Inferior parietal cortex (tissue), 1 donor: ENCODE measurements at regions not wholly inside any gene's neighbourhood (a gene's known extent, or its start where the extent isn't known, plus 50 kb on each side); places are given as distances from the start of the nearest gene placed in this dataset.

ENCODE experiments used
- DNase-seq: peaks from one replicate; pipeline ENCODE4 v3.0.0-alpha.2; 2016; ENCODE audit errors: extremely low spot score

DNA sequence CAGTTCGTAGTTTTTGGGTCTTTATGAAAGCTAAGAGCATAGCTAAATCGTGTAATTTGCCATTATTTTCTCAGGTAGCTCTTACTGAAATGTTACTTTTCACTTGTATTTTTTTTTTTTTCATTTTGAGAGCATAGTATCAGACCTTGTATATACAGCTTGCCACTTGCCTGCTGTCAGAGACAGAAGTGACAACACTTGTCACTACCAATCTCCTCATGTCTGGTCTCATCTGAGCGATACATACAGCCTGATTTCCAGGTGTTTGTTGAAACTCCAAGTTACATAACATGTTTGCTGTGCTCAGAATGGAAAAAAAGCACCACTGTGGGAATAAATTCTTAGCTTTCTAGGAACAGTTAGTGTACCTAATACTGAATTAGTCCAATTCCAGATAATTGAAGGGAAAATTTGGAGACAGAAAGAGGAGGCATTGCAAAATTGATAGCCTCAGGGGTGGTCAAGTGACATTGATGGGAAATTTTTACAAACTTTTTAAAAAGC is 621.4 kb upstream of the PKN2 start:
- DNase-seq = no peak

DNA sequence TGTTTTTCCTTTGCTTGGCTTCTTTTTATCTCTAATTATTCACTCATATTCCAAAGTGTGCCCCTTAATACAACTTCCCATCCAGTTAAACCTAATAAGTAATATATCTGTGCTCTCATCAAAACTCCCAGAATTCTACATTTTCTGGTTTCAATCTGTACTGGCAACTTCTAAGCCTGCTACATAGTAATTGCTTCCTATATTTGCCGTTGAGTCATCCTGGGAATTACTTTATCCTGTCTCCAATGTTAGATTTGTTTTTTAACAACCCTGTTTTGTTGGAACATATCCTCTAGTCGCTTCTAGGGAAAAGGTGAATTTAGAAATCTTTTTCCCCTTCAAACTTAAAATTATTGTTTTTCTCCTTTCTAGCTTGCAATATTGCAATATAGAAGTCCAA is 620.5 kb upstream of the PKN2 start:
- no peak for DNase-seq

DNA sequence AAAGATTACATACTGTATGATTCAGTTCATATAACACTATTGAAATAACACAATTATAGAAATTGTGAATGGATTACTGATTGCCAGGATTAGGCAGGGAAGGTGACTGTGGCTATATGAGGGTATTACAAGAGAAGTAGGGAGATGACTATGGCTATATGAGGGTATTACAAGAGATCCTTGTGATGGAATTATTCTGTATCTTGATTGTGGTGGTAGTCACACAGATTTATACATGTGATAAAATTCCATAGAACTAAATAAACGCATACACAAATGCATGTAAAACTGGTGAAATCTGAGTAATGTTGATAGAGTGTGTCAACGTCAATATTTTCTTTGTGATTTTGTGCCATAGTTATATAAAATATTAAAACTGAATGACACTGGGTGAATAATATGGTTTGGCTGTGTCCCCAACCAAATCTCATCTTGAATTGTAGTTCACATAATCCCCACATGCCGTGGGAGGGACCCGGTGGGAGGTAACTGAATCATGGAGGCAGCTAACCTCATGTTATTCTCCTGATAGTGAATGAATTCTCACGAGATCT is 615.6 kb upstream of the PKN2 start:
- no peak for DNase-seq

DNA sequence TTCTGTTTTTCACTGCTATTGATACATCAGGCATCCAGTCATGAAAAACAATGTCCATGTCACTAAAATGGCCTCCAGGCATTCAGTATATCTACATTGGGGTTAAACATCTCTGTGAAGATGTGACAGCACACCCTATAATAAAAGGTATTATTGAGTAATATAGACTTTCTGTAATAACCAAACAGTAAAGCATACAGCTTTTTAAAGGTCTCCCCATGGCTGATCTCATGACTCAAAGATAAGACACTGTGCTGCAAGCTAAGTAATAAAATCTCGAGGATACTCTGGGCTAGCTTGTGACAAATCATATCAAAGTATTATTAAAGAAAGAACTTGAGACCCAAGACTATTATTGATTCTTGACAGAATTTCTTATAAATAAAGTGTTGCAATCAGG is 613.1 kb upstream of the PKN2 start:
- no peak for DNase-seq

DNA sequence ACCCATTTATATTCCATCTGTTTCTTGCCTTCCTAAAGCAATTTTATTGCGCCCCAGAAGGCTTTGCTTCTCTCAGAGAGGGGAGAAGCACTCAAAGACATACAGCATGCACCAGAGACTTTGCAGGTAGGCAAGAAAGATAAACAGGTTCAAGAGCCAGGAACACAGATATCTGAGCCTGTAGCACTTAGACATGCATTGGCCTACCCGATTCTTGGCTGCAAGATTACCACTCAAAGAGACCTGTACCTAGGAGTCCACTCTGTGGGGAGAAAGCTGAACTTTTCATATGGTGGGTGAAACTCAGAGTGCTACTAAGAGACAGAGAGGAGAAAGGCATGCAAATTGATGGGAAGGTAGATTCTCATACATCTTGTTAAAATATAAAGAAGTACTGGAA is 609.4 kb upstream of the PKN2 start:
- no peak for DNase-seq

DNA sequence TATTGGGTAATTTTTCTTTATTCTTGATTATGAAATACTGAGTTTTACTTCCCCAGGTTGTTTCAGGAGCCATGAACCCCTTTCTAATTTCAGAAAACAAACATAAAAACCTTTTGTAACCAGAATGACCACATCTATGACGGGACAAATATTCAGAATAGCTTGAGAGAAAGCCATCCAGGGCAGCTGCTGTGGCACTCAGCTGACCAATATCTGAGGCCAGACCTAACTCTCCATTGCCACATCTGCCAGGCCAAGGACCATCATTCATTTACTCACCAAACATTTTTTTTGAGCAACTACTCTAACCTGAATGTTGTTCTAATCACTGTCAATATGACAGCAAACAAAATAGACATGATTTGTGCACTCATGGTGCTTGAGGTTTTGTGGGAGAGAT is 608.3 kb upstream of the PKN2 start:
- no peak for DNase-seq

DNA sequence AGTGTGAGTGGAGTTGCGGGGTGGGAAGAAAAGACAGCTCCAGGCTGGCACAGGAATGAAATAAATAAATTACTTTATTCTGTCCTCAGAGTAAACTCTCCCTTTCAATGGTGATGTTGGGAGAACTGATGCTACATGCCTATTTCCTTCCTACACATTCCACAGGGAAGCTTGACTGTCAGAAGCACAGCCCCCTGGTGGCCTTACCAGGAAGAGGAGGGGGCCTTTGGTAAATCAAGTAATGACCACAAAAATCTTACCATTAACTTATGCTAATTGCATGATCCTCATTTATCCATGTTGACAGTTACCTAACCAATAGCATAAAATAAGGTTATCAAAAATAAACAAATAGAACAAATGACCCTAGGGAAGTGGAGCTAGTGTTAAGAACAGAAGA is 605.0 kb upstream of the PKN2 start:
- no peak for DNase-seq

DNA sequence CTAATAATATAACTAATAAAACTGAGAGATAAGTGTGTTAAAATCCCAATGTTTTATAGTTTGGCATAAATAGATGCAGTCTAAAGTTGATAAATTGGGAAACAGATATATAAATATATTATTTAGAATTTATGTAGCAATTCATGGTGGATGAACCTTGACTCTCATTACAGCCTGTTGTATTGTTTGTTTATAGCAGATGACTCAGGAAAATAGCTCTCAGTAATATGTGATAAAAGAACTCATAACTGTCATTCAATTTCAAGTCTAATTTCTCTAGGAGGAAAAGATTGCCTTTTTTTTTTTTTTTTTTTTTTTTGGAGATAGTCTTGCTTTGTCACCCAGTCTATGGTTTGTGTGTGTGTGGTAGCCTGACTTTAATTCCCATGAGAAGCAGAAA is 603.2 kb upstream of the PKN2 start:
- no peak for DNase-seq

DNA sequence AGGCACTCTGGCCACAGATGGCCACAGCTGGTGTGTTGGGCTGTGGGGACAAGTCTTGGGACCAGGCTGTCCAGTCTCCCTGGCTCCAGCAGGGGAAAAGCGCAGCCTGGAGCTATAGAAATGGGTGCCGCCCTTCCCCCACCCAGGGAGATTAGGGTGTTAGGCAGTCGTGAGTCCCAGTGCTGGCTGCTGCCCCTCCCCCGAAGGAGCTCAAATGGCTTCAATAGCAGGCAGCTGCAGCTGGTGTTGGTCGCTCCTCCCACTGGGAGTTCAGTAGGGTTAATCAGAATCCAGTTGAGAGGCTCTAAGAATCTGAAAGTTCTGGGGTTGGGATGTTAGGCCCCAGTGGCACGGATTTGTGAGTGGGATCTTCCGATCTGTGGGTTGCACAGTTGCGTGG is 595.6 kb upstream of the PKN2 start:
- no peak for DNase-seq

DNA sequence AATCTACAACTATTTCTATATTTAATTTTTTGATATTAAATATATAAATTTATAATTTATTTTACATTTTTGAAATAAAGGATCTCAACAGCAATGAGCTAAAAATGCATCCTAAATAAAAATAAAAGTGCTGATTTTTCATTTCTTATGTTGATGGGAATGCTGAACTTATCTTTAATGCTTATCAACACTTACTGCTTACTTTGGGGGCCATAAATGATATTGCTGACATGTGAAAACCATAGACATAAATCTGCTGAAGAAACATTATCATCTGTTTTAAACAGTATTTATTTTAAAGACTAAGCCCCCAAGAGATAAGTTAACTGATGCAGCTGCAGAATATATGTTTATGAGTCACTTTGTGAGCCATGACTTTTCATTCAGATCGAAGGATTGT is 594.1 kb upstream of the PKN2 start:
- DNase-seq = no peak

DNA sequence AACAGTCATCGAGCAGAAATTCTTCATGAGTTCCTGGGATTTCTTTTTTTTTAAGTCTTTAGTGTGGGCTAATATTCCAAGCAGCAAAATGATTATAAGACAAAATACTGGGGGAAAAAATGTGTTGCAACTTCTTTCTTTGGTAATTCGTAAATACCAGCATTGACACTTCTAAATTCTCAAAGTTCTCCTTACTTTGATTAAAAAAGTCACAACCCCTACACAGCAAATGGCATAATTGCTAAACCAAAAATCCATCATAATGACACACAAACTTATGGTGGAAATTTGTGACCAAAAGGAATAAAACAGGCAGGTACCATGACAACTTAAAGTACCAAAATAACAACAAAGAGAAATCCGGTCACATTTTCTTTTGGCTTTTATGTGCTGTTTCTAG is 585.2 kb upstream of the PKN2 start:
- no peak for DNase-seq

DNA sequence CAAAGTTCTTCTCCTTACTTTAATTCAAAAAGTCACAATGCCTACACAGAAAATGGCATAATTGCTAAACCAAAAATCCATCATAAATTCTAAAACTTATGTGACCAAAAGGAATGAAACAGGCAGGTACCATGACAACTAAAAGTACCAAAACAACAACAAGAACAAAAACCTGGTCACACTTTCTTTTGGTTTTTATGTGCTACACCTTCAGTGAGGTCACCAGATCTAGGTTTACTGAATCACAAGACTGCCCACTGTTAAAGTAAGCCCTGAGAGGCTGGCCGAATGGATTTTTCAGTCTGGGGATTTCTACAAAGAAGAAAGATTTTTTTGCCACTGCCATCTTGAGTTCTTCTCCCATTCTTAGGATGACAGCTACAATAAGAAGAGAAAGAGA is 583.0 kb upstream of the PKN2 start:
- no peak for DNase-seq

DNA sequence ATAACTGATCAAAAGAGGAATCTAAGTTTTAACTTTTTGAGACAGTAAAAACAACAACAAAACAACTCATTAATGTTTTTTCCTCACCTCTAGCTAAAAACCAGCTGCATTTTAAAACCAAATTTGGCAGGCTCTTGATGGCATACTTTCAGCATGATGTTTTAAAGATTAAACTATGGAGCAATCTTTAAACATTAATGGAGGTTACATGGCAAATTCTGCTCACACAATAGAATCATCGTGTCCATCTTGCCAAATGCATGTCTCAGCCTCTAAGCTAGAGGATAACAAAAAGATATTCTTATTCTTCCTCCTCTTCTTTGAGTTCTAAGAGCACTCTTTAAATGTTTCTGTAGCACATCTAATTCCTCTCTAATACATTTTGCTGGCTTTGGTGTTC is 579.8 kb upstream of the PKN2 start:
- DNase-seq = no peak

DNA sequence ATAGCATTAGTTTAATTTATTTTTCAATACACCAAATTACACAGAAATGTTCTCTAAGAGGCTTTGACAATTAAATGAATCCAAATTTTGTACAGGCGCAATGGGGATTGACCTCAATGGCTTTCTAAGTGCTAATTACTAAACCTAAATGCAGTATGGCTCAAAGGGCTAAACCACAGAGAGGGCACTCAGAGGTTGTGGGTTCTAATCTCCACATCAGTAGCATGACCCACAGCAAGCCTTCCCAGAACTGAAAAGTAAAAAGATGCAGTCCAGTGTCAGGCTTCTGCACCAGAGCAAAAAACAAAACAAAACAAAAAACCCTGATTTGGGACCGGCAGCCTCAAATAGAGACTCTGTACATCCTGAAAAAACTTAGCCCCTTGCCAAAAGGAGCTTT is 579.2 kb upstream of the PKN2 start:
- DNase-seq = no peak

DNA sequence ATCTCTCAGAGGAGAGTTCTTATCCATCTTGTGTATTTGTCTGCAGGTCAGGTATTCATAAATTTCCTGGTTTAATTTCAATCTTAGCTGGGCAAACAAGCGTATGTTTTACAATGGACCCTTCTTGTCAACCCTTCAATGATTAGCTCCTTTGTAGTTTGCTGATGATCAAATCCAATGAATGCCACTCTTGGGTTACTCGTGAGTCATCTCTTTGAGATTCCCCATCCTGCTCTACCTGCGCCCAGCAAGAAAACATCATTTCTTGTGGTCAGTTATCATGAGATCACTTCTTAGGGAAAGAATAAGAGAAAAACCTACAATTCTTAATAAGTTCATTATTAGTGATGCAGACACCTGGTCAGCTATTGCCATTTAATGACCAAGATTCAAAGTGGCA is 572.3 kb upstream of the PKN2 start:
- no peak for DNase-seq

DNA sequence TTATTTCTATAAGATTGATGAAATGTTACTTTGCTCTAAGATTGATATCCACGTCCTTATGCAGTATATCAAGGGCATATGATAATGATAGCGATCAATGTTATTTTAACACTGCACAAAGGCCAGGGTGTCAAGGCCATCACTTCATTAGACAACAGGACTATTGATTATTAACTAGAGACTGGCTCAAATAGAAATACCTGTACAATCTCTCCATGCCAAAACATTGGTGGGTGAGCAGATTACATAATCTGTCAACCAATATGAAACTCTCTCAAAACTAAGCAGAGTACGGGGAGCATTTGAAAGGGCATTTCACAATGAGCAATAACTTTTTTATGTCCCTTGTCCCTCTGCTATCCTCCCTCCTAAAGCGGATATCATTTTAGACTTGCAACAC is 566.5 kb upstream of the PKN2 start:
- DNase-seq = no peak

DNA sequence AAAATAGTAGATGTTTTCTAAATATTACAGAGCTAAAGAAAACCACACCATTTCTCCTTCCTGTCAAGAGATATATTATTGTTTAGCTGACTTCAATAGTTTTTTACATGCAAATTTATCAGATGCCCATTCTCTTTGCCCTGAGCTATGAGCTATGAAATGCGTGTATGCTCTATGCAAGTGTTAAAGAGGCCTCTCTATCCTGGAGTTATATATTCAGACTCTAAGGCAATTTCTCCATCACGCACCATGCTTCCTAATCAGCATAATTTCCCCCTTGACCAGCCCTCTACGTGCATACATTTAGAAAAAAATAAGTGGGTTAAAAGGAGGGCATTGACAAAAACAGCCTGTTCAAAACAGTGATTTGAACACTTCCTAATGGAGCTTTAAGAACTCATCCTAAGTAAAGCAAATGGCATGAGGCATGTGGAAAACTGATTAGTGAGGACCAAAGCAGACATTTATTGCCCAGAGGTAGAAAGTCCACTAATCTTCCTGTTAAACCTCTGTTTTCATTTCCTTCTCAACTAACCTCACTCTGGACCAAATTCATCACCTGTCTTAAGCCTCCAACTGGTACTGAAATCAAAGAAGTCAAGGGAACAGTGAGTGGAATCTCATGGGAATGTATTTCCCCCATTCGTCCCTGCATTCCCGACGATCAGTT is 565.8 kb upstream of the PKN2 start:
- DNase-seq = no peak

DNA sequence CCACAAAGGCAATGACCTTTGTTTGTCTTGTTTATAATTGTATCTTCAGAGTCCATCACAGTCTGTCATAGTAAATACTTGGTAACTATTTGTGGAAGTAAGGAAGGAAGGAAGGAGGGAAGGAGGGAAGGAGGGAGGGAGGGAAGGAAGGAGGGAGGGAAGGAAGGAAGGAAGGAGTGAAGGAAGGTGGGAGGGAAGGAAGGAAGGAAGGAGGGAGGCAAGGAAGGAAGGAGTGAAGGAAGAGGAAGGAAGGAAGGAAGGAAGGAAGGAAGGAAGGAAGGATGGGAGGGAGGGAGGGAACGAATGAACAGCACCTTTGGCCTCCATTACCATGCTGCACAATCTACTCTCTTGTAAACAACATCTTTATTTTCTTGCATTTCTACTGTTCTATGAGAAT is 559.5 kb upstream of the PKN2 start:
- DNase-seq = no peak

DNA sequence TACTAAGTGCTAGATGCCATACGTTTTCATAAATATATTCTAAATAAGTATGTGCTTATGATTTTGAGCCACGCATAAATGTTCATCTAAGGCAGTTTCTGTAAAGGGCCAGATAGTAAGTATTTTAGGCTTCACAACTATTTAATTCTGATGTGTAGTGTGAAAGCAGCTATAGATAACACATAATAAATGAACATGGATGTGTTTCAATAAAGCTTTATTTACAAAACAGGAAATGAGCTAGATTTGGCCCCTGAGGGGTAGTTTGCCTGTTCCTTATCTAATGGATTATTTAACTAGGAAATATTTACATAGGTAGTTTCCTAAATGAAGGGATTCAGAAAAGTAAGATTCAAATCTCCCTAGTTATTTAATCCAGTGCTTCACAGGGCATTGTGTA is 557.6 kb upstream of the PKN2 start:
- DNase-seq = no peak

DNA sequence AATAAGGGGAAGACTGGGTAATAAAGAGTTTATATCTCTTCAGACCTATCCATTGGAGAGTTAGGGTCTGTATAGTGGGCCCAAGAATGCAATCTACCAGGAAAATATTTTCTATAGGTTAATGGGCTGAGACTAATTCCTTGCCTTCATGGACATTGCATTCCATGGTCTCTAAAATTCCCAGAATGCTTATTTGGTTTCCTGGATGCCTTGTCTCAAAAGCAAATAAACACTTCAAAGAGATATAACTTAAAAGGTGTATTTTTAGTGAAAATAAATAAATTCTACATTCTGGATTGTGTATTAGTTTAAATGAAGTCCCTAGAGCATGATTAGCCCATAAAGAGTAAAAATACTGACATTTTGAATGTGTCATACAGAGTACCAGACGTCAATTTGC is 550.1 kb upstream of the PKN2 start:
- no peak for DNase-seq

DNA sequence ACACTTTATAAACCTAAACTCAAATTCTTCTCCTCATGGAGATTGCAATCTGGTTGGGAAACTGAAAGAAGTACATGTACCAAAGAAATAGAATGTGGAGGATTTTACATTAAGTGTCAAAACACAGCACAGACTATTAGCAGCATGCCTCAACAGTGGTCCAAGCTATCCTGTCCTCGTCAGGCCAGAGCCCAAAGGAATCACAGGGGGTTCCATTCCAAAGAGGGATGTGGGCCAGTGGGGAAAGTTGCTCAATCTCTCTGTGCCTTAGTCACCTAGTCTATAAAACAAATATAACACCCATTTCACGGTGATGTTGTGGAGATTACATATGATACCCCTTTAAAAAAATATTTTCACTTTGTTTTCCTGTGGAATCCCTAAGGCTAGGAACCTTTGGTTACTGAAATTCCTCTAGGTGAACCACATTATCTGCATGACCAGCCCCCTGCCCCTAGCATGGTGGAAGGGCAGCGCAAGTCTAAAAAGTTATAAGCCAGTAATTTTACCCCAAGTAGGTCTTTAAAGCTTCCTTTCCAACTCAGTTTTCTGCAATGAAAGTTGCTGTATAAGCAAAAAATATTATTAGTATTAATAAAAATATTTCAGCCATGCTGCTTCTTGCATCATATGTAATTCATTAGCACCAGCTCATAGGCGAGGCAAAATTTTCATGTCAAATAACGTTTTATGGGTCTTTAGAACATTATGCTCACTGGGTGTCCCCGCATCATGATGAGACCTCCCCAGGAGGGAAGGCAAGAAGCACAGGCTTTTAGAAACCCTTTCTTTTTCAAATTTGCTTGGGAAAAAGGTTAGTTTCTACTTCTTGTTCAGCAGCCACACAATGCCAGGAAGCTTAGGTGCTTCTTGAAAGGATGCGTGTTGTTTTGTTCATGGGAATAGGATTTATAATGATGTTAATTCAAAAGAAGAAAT is 548.8 kb upstream of the PKN2 start:
- no peak for DNase-seq

DNA sequence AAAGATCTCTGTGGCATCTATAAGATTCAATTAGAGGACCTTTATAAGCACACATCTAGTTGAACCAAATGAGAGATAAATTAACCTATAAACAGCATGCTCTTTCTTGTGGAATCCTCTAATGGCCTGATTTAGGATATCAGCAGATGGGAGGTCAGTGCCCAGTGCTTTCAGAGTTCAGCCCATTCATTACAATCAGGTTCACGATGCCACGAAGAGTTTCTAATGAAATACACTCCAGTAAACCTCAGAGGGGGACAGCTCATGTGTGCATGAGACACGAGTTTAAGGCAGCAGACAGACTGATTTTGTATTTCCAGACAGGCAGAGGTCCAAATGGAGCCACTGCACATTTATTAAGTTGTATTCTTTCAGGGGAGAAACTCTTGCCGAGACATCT is 544.4 kb upstream of the PKN2 start:
- DNase-seq = no peak

DNA sequence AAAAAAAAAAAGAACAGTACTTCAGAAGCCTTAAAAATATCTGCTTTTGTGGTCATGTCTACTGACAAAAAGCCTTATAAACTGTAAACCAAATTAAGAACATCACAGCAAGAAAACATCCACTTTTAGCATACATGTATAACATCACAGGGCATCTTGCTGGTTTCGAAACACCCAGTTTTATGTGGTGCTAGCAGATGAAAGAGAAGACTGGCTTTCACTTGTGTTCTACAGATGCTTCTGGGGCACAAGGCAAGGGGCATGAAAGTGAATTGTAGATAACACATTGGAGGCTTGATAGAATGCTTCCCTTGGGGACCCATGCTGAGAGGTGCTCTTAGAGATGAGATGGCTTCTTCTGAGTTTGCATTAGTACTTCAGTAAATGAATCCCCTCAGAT is 543.7 kb upstream of the PKN2 start:
- no peak for DNase-seq
